Spleen (tissue), 7 donors: ENCODE measurements at regions not wholly inside any gene's neighbourhood (a gene's known extent, or its start where the extent isn't known, plus 50 kb on each side); places are given as distances from the start of the nearest gene placed in this dataset.

Experiments used
- POLR2AphosphoS5 ChIP-seq, 3 donors: sonication (generic); formaldehyde crosslinking; IDR thresholded peaks; one replicate each; pipeline ENCODE4 v1.5.1; 2017; ENCODE audit warnings: antibody characterized with exemption in 3 of 3
- TF ChIP-seq, protein P1 (sequence below), 11 experiments: fragments of 200-600 bp in 7 of 11; fragments of 450-650 bp in 4 of 11; sonication (generic) in 4 of 11; IDR thresholded peaks in 8 of 11; conservative IDR thresholded peaks in 3 of 11; 1 replicate in 7 of 11; 2 replicates in 4 of 11; pipeline versions ENCODE4 v1.4.0 to v1.8.0; 2016 to 2021; ENCODE audit warnings: antibody characterized with exemption in 11 of 11, inconsistent platforms in 4 of 11, mild to moderate bottlenecking in 1 of 11
- donor health status: DM: no; HTN: no; CAD: no; lungs with moderate emphysema.
- donor health status: DM: no; HTN: no; CAD: no.
- donor health status: DM: no; HTN: no; CAD: no.

- TF ChIP-seq, protein P1, sequence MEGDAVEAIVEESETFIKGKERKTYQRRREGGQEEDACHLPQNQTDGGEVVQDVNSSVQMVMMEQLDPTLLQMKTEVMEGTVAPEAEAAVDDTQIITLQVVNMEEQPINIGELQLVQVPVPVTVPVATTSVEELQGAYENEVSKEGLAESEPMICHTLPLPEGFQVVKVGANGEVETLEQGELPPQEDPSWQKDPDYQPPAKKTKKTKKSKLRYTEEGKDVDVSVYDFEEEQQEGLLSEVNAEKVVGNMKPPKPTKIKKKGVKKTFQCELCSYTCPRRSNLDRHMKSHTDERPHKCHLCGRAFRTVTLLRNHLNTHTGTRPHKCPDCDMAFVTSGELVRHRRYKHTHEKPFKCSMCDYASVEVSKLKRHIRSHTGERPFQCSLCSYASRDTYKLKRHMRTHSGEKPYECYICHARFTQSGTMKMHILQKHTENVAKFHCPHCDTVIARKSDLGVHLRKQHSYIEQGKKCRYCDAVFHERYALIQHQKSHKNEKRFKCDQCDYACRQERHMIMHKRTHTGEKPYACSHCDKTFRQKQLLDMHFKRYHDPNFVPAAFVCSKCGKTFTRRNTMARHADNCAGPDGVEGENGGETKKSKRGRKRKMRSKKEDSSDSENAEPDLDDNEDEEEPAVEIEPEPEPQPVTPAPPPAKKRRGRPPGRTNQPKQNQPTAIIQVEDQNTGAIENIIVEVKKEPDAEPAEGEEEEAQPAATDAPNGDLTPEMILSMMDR (IDR thresholded peaks at IDR 0.05 in 8 of 11, conservative IDR thresholded peaks at IDR 0.05 in 3 of 11): no peak
- no peak for TF ChIP-seq POLR2AphosphoS5 (IDR thresholded peaks at IDR 0.05)
These were observed 243.9 kb downstream of the DLL1 start for GRCh38 chr6:170046791-170047626.
